ENCODE measurements at regions not wholly inside any gene's neighbourhood (a gene's known extent, or its start where the extent isn't known, plus 50 kb on each side); places are given as distances from the start of the nearest gene placed in this dataset.
A peak's percentile ranks its signal among the peaks of the same experiment; 100 is the strongest.

GRCh38 chr7:135812148-135812547 lies 63.5 kb upstream of the FAM180A start:
- H3K27ac ChIP-seq (ENCODE audit: low read depth in 1 of 2, low read length in 1 of 2), result no peak overlapping the region
- no peaks in the 10 kb centered on the region for H3K9me3 ChIP-seq (ENCODE audit: control insufficient read depth in 2 of 2, insufficient read depth in 1 of 2, low read length in 1 of 2)
- H3K27me3 ChIP-seq (ENCODE audit: control insufficient read depth in 2 of 2, insufficient read depth in 1 of 2, low read length in 1 of 2), result no peaks in the 10 kb centered on the region
- WGBS, result 90% methylated on average over 8 of the region's 8 CpGs
- no peaks in the 10 kb centered on the region for H3K4me1 ChIP-seq (ENCODE audit: control insufficient read depth in 2 of 2, insufficient read depth in 2 of 2, low read length in 2 of 2)
- DNase-seq (ENCODE audit: low read depth in 6 of 9, low spot score in 9 of 9), result no peak
- H3K36me3 ChIP-seq (ENCODE audit: control insufficient read depth in 2 of 2, insufficient read depth in 2 of 2, low read length in 1 of 2), result no peaks in the 10 kb centered on the region
- no peak overlapping the region for H3K4me3 ChIP-seq (ENCODE audit: low read length in 2 of 2)

- Histone ChIP-seq H3K36me3 (ENCODE audit: control insufficient read depth in 2 of 2, insufficient read depth in 2 of 2, low read length in 1 of 2) (no peaks in the 10 kb centered on the region), H3K9me3 (ENCODE audit: control insufficient read depth in 2 of 2, insufficient read depth in 1 of 2, low read length in 1 of 2) (no peaks in the 10 kb centered on the region), H3K27me3 (ENCODE audit: control insufficient read depth in 2 of 2, insufficient read depth in 1 of 2, low read length in 1 of 2) (no peaks in the 10 kb centered on the region), H3K27ac (ENCODE audit: low read depth in 1 of 2, low read length in 1 of 2) (no peak overlapping the region), H3K4me1 (ENCODE audit: control insufficient read depth in 2 of 2, insufficient read depth in 2 of 2, low read length in 2 of 2) (no peaks in the 10 kb centered on the region), H3K4me3 (ENCODE audit: low read length in 2 of 2) (no peak overlapping the region)
- DNase-seq (ENCODE audit: low read depth in 6 of 9, low spot score in 9 of 9), result no peak
Observed at GRCh38 chr7:135811506-135811905, 62.9 kb upstream of the FAM180A start.

- H3K4me1 ChIP-seq (ENCODE audit: control insufficient read depth in 2 of 2, insufficient read depth in 2 of 2, low read length in 2 of 2), result no peaks in the 10 kb centered on the region
- peak overlapping the region in 1 of 2 donors; percentile 26 for H3K27ac ChIP-seq (ENCODE audit: low read depth in 1 of 2, low read length in 1 of 2)
- no peak overlapping the region for H3K4me3 ChIP-seq (ENCODE audit: low read length in 2 of 2)
- H3K9me3 ChIP-seq (ENCODE audit: control insufficient read depth in 2 of 2, insufficient read depth in 1 of 2, low read length in 1 of 2), result no peaks in the 10 kb centered on the region
- H3K27me3 ChIP-seq (ENCODE audit: control insufficient read depth in 2 of 2, insufficient read depth in 1 of 2, low read length in 1 of 2), result no peaks in the 10 kb centered on the region
- WGBS, result 95% methylated on average over 4 of the region's 4 CpGs
- DNase-seq (ENCODE audit: low read depth in 6 of 9, low spot score in 9 of 9), result no peak
- H3K36me3 ChIP-seq (ENCODE audit: control insufficient read depth in 2 of 2, insufficient read depth in 2 of 2, low read length in 1 of 2), result no peaks in the 10 kb centered on the region
Observed at GRCh38 chr7:135808206-135808605, 59.6 kb upstream of the FAM180A start.

DNA sequence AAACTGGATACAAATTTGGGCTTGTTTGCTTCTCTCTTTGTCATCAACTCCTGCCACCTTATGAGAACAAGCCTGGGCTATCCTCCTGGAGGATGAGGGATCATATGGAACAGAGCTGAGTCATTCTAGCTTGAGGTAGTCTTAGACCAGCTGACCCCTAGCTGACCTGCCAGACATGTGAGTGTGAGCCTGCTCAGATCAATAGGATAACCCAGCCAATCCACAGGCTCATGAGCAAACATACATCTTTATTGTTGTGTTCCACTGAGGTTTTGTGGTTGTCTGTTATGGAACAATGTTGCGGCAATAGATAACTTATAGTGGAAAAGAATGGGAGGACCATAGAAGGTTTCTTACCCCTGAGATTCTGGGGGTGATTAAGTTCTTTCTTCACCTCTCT lies 54.5 kb upstream of the FAM180A start:
- Histone ChIP-seq H3K9me3 (ENCODE audit: control insufficient read depth in 2 of 2, insufficient read depth in 1 of 2, low read length in 1 of 2) (no peaks in the 10 kb centered on the region), H3K36me3 (ENCODE audit: control insufficient read depth in 2 of 2, insufficient read depth in 2 of 2, low read length in 1 of 2) (no peaks in the 10 kb centered on the region), H3K4me3 (ENCODE audit: low read length in 2 of 2) (no peak overlapping the region), H3K27me3 (ENCODE audit: control insufficient read depth in 2 of 2, insufficient read depth in 1 of 2, low read length in 1 of 2) (peaks cover 0 to 2% of the 10 kb centered on the region in 2 donors), H3K27ac (ENCODE audit: low read depth in 1 of 2, low read length in 1 of 2) (no peak overlapping the region), H3K4me1 (ENCODE audit: control insufficient read depth in 2 of 2, insufficient read depth in 2 of 2, low read length in 2 of 2) (peaks cover 0 to 3% of the 10 kb centered on the region in 2 donors)
- no peak for DNase-seq (ENCODE audit: low read depth in 6 of 9, low spot score in 9 of 9)
- WGBS, result 39% methylated on average over 1 of the region's 1 CpG

DNA sequence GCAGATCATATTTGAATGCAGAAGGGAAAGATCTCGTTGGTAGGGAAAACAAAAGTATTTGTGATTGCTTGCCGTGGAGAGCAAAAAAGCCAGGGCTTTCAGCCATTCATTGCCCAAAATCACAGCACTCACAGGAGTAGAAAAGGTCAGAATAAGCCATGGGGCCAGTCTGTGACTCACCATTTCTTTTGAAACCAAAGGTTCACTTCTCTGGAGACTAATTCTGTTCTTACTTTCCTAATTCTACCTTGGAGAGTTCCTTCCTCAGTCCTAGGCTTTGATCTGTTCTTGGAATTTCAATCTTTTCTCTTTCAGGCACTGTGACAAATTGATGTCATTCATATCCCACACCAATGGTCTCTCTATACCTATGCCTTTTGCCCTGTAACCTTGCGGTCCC lies 54.1 kb upstream of the FAM180A start:
- Histone ChIP-seq H3K27me3 (ENCODE audit: control insufficient read depth in 2 of 2, insufficient read depth in 1 of 2, low read length in 1 of 2) (peaks cover 0 to 2% of the 10 kb centered on the region in 2 donors), H3K4me1 (ENCODE audit: control insufficient read depth in 2 of 2, insufficient read depth in 2 of 2, low read length in 2 of 2) (peaks cover 0 to 3% of the 10 kb centered on the region in 2 donors), H3K27ac (ENCODE audit: low read depth in 1 of 2, low read length in 1 of 2) (no peak overlapping the region), H3K36me3 (ENCODE audit: control insufficient read depth in 2 of 2, insufficient read depth in 2 of 2, low read length in 1 of 2) (no peaks in the 10 kb centered on the region), H3K4me3 (ENCODE audit: low read length in 2 of 2) (no peak overlapping the region), H3K9me3 (ENCODE audit: control insufficient read depth in 2 of 2, insufficient read depth in 1 of 2, low read length in 1 of 2) (no peaks in the 10 kb centered on the region)
- DNase-seq (ENCODE audit: low read depth in 6 of 9, low spot score in 9 of 9), result no peak
- WGBS, result 90% methylated on average over 3 of the region's 3 CpGs

GRCh38 chr7:135801877-135802276 lies 53.3 kb upstream of the FAM180A start:
- no peaks in the 10 kb centered on the region for H3K36me3 ChIP-seq (ENCODE audit: control insufficient read depth in 2 of 2, insufficient read depth in 2 of 2, low read length in 1 of 2)
- 89% methylated on average over 6 of the region's 6 CpGs for WGBS
- no peak overlapping the region for H3K27ac ChIP-seq (ENCODE audit: low read depth in 1 of 2, low read length in 1 of 2)
- no peaks in the 10 kb centered on the region for H3K9me3 ChIP-seq (ENCODE audit: control insufficient read depth in 2 of 2, insufficient read depth in 1 of 2, low read length in 1 of 2)
- no peak for DNase-seq (ENCODE audit: low read depth in 6 of 9, low spot score in 9 of 9)
- peaks cover 0 to 6% of the 10 kb centered on the region in 2 donors for H3K4me1 ChIP-seq (ENCODE audit: control insufficient read depth in 2 of 2, insufficient read depth in 2 of 2, low read length in 2 of 2)
- H3K27me3 ChIP-seq (ENCODE audit: control insufficient read depth in 2 of 2, insufficient read depth in 1 of 2, low read length in 1 of 2), result peaks cover 0 to 2% of the 10 kb centered on the region in 2 donors
- H3K4me3 ChIP-seq (ENCODE audit: low read length in 2 of 2), result no peak overlapping the region

DNA sequence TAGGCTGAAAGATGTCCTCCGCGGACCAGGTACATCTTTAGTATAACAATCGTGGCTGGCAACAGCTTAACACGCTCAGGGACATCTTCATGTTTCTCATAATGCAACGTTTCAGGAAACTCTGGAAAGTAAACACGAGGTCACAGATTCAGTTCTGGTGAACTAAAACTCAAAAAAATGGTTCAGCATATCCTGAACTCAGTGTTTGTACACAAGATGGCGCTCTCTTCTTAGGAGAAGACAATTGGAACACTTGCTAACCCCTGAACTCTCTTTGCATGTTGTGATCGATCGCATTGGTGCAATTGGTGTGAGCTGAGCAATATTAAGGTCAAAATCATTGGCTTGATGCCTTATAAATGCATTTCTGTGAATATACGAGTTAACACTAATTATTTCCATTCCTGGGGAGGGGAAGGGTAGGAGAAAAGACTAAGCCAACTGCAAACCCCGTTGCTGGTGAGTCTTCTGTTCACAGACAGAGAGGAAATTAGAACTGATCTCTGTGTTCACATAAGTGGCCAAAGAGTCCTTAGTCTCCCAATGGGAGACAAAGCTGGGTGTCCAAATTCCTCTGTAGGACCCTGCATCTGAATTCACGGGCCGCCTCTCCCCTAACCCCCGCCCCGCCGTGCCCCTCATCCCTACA lies 52.6 kb upstream of the FAM180A start:
- Histone ChIP-seq H3K9me3 (ENCODE audit: control insufficient read depth in 2 of 2, insufficient read depth in 1 of 2, low read length in 1 of 2) (no peaks in the 10 kb centered on the region), H3K4me1 (ENCODE audit: control insufficient read depth in 2 of 2, insufficient read depth in 2 of 2, low read length in 2 of 2) (peaks cover 0 to 10% of the 10 kb centered on the region in 2 donors), H3K4me3 (ENCODE audit: low read length in 2 of 2) (no peak overlapping the region), H3K27ac (ENCODE audit: low read depth in 1 of 2, low read length in 1 of 2) (no peak overlapping the region), H3K27me3 (ENCODE audit: control insufficient read depth in 2 of 2, insufficient read depth in 1 of 2, low read length in 1 of 2) (peaks cover 0 to 2% of the 10 kb centered on the region in 2 donors), H3K36me3 (ENCODE audit: control insufficient read depth in 2 of 2, insufficient read depth in 2 of 2, low read length in 1 of 2) (no peaks in the 10 kb centered on the region)
- DNase-seq (ENCODE audit: low read depth in 6 of 9, low spot score in 9 of 9), result peak in 8 of 9 donors; percentile 43 to 84 (median 54)
- 43% methylated on average over 16 of the region's 16 CpGs for WGBS

GRCh38 chr7:135800560-135800959 lies 51.9 kb upstream of the FAM180A start:
- no peak for DNase-seq (ENCODE audit: low read depth in 6 of 9, low spot score in 9 of 9)
- no peaks in the 10 kb centered on the region for H3K9me3 ChIP-seq (ENCODE audit: control insufficient read depth in 2 of 2, insufficient read depth in 1 of 2, low read length in 1 of 2)
- H3K36me3 ChIP-seq (ENCODE audit: control insufficient read depth in 2 of 2, insufficient read depth in 2 of 2, low read length in 1 of 2), result no peaks in the 10 kb centered on the region
- H3K27ac ChIP-seq (ENCODE audit: low read depth in 1 of 2, low read length in 1 of 2), result no peak overlapping the region
- H3K4me3 ChIP-seq (ENCODE audit: low read length in 2 of 2), result no peak overlapping the region
- WGBS, result 74% methylated on average over 10 of the region's 10 CpGs
- H3K27me3 ChIP-seq (ENCODE audit: control insufficient read depth in 2 of 2, insufficient read depth in 1 of 2, low read length in 1 of 2), result peaks cover 0 to 2% of the 10 kb centered on the region in 2 donors
- H3K4me1 ChIP-seq (ENCODE audit: control insufficient read depth in 2 of 2, insufficient read depth in 2 of 2, low read length in 2 of 2), result peaks cover 0 to 10% of the 10 kb centered on the region in 2 donors

GRCh38 chr7:135799881-135800280 lies 51.3 kb upstream of the FAM180A start:
- H3K9me3 ChIP-seq (ENCODE audit: control insufficient read depth in 2 of 2, insufficient read depth in 1 of 2, low read length in 1 of 2), result no peaks in the 10 kb centered on the region
- H3K4me1 ChIP-seq (ENCODE audit: control insufficient read depth in 2 of 2, insufficient read depth in 2 of 2, low read length in 2 of 2), result peaks cover 0 to 10% of the 10 kb centered on the region in 2 donors
- peaks cover 0 to 2% of the 10 kb centered on the region in 2 donors for H3K27me3 ChIP-seq (ENCODE audit: control insufficient read depth in 2 of 2, insufficient read depth in 1 of 2, low read length in 1 of 2)
- WGBS, result 94% methylated on average over 3 of the region's 3 CpGs
- no peak overlapping the region for H3K4me3 ChIP-seq (ENCODE audit: low read length in 2 of 2)
- no peak for DNase-seq (ENCODE audit: low read depth in 6 of 9, low spot score in 9 of 9)
- no peaks in the 10 kb centered on the region for H3K36me3 ChIP-seq (ENCODE audit: control insufficient read depth in 2 of 2, insufficient read depth in 2 of 2, low read length in 1 of 2)
- no peak overlapping the region for H3K27ac ChIP-seq (ENCODE audit: low read depth in 1 of 2, low read length in 1 of 2)
